ENCODE measurements at regions not wholly inside any gene's neighbourhood (a gene's known extent, or its start where the extent isn't known, plus 50 kb on each side); places are given as distances from the start of the nearest gene placed in this dataset.

DNA sequence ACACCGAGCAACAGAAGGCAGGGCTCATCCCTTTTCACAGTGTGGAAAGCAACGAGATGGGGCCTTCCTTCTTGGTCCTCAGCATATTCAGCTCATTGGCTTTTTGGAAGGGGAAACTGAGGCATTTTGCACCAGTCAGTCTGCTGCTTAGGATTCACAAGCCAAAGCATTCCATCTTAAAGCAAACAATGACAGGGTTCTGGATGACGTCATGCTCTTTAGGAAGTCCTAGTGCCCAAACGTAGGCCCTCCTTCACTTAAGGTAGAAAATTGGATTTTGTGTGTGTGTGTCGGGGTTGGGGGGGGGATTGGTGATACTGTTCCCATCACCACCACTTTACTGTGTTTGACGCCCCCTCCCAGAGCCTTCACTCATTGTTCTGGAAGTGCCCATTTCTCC, 101.6 kb downstream of the SELENOF start:
- Histone ChIP-seq H3K9me2 (ENCODE audit: low read depth, low read length) (no peaks in the 10 kb centered on the region), H3K79me2 (ENCODE audit: insufficient read depth, low read length) (no peaks in the 10 kb centered on the region), H3K27ac (ENCODE audit: low read depth, low read length, poor library complexity, severe bottlenecking) (no peak overlapping the region), H3K4me3 (ENCODE audit: low read depth, low read length, poor library complexity, severe bottlenecking) (no peak overlapping the region), H3K27me3 (ENCODE audit: insufficient read depth, low read length) (no peaks in the 10 kb centered on the region), H3K4me1 (ENCODE audit: insufficient read depth, low read length, severe bottlenecking) (peaks cover 4% of the 10 kb centered on the region), H2AFZ (ENCODE audit: low read length) (no peak overlapping the region), H4K20me1 (ENCODE audit: insufficient read depth, low read length) (no peaks in the 10 kb centered on the region), H3K4me2 (ENCODE audit: low read length) (no peak overlapping the region), H3F3A (ENCODE audit: insufficient read depth, low read length) (no peaks in the 10 kb centered on the region), H3K36me3 (ENCODE audit: insufficient read depth, low read length) (no peaks in the 10 kb centered on the region), H3K9ac (ENCODE audit: low read length) (no peak overlapping the region), H3K9me3 (ENCODE audit: low read length) (no peaks in the 10 kb centered on the region)
- TF ChIP-seq EZH2 (IDR thresholded peaks at IDR 0.05; ENCODE audit: borderline replicate concordance, low read length) = no peak
- TF ChIP-seq, protein P1, sequence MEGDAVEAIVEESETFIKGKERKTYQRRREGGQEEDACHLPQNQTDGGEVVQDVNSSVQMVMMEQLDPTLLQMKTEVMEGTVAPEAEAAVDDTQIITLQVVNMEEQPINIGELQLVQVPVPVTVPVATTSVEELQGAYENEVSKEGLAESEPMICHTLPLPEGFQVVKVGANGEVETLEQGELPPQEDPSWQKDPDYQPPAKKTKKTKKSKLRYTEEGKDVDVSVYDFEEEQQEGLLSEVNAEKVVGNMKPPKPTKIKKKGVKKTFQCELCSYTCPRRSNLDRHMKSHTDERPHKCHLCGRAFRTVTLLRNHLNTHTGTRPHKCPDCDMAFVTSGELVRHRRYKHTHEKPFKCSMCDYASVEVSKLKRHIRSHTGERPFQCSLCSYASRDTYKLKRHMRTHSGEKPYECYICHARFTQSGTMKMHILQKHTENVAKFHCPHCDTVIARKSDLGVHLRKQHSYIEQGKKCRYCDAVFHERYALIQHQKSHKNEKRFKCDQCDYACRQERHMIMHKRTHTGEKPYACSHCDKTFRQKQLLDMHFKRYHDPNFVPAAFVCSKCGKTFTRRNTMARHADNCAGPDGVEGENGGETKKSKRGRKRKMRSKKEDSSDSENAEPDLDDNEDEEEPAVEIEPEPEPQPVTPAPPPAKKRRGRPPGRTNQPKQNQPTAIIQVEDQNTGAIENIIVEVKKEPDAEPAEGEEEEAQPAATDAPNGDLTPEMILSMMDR (IDR thresholded peaks at IDR 0.05; ENCODE audit: low read length) = no peak
